ENCODE measurements at regions not wholly inside any gene's neighbourhood (a gene's known extent, or its start where the extent isn't known, plus 50 kb on each side); places are given as distances from the start of the nearest gene placed in this dataset.

DNA sequence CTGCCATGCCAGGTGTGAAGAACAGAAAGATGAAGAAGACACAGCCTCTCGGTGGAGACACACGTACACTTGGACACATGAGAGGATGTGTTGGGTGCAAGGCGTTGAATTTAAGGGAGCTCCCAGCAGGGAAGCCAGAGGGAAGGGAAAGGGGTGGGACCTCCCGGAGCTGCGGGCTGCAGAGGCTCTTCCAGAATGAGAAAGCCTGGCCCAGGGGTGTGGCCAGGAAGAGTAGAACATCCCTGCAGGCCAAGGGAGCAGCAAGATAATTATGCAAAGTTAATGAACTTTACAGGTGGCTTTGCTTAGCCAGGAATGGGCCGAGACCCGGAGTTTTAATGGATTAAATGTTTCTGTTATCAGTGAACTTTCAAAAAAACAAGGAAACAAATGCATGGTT, 270.3 kb downstream of the KLF6 start:
- TF ChIP-seq POLR2AphosphoS5 (IDR thresholded peaks at IDR 0.05; ENCODE audit: low read depth): no peak
- TF ChIP-seq, protein P1, sequence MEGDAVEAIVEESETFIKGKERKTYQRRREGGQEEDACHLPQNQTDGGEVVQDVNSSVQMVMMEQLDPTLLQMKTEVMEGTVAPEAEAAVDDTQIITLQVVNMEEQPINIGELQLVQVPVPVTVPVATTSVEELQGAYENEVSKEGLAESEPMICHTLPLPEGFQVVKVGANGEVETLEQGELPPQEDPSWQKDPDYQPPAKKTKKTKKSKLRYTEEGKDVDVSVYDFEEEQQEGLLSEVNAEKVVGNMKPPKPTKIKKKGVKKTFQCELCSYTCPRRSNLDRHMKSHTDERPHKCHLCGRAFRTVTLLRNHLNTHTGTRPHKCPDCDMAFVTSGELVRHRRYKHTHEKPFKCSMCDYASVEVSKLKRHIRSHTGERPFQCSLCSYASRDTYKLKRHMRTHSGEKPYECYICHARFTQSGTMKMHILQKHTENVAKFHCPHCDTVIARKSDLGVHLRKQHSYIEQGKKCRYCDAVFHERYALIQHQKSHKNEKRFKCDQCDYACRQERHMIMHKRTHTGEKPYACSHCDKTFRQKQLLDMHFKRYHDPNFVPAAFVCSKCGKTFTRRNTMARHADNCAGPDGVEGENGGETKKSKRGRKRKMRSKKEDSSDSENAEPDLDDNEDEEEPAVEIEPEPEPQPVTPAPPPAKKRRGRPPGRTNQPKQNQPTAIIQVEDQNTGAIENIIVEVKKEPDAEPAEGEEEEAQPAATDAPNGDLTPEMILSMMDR (IDR thresholded peaks at IDR 0.05; ENCODE audit: insufficient read depth, low read length): no peak
- TF ChIP-seq, protein P2, sequence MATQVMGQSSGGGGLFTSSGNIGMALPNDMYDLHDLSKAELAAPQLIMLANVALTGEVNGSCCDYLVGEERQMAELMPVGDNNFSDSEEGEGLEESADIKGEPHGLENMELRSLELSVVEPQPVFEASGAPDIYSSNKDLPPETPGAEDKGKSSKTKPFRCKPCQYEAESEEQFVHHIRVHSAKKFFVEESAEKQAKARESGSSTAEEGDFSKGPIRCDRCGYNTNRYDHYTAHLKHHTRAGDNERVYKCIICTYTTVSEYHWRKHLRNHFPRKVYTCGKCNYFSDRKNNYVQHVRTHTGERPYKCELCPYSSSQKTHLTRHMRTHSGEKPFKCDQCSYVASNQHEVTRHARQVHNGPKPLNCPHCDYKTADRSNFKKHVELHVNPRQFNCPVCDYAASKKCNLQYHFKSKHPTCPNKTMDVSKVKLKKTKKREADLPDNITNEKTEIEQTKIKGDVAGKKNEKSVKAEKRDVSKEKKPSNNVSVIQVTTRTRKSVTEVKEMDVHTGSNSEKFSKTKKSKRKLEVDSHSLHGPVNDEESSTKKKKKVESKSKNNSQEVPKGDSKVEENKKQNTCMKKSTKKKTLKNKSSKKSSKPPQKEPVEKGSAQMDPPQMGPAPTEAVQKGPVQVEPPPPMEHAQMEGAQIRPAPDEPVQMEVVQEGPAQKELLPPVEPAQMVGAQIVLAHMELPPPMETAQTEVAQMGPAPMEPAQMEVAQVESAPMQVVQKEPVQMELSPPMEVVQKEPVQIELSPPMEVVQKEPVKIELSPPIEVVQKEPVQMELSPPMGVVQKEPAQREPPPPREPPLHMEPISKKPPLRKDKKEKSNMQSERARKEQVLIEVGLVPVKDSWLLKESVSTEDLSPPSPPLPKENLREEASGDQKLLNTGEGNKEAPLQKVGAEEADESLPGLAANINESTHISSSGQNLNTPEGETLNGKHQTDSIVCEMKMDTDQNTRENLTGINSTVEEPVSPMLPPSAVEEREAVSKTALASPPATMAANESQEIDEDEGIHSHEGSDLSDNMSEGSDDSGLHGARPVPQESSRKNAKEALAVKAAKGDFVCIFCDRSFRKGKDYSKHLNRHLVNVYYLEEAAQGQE (IDR thresholded peaks at IDR 0.05; ENCODE audit: insufficient replicate concordance, low read depth): no peak
